ENCODE measurements at regions not wholly inside any gene's neighbourhood (a gene's known extent, or its start where the extent isn't known, plus 50 kb on each side); places are given as distances from the start of the nearest gene placed in this dataset.
A peak's percentile ranks its signal among the peaks of the same experiment; 100 is the strongest.

GRCh38 chr7:88647825-88648224 is 111.7 kb upstream of the ZNF804B start:
- Histone ChIP-seq H3K27me3 (no peaks in the 10 kb centered on the region), H3K27ac (no peak overlapping the region), H3K4me1 (no peaks in the 10 kb centered on the region), H3K4me3 (no peak overlapping the region), H3K36me3 (no peaks in the 10 kb centered on the region), H3K9me3 (no peaks in the 10 kb centered on the region)
- DNase-seq (no peak), FAIRE-seq (no peak), ATAC-seq (no peak)
- 58 to 62% methylated on average over 2 of the region's 2 CpGs for WGBS, 2 donors
- no peak for TF ChIP-seq CTCF (IDR thresholded peaks at IDR 0.05)
- intact Hi-C loops (cut with DNase I), result no loop called here

GRCh38 chr7:88638583-88638982 is 120.9 kb upstream of the ZNF804B start:
- intact Hi-C loops (cut with DNase I), result no loop called here
- 94% methylated on average over 6 of the region's 6 CpGs for WGBS, 2 donors
- ATAC-seq, result no peak
- no peak for FAIRE-seq
- no peak for DNase-seq
- Histone ChIP-seq H3K4me3 (no peak overlapping the region), H3K27me3 (no peaks in the 10 kb centered on the region), H3K27ac (no peak overlapping the region), H3K36me3 (no peaks in the 10 kb centered on the region), H3K4me1 (no peaks in the 10 kb centered on the region), H3K9me3 (no peaks in the 10 kb centered on the region)
- TF ChIP-seq CTCF (IDR thresholded peaks at IDR 0.05), result no peak

- H3K4me3 ChIP-seq, result no peak overlapping the region
- no peaks in the 10 kb centered on the region for H3K36me3 ChIP-seq
- intact Hi-C loops (cut with DNase I), result no loop called here
- no peaks in the 10 kb centered on the region for H3K4me1 ChIP-seq
- ATAC-seq (no peak), DNase-seq (no peak), FAIRE-seq (peak; percentile 95)
- H3K9me3 ChIP-seq, result no peaks in the 10 kb centered on the region
- H3K27ac ChIP-seq, result no peak overlapping the region
- H3K27me3 ChIP-seq, result no peaks in the 10 kb centered on the region
- no peak for TF ChIP-seq CTCF (IDR thresholded peaks at IDR 0.05)
Measured at GRCh38 chr7:88637795-88638194, 121.7 kb upstream of the ZNF804B start.

- DNase-seq, result no peak
- no peak for FAIRE-seq
- 85% methylated on average over 1 of the region's 1 CpG for WGBS, 2 donors
- H3K36me3 ChIP-seq, result no peaks in the 10 kb centered on the region
- H3K4me3 ChIP-seq, result no peak overlapping the region
- intact Hi-C loops (cut with DNase I), result no loop called here
- no peaks in the 10 kb centered on the region for H3K4me1 ChIP-seq
- no peak for TF ChIP-seq CTCF (IDR thresholded peaks at IDR 0.05)
- no peak for ATAC-seq
- H3K27me3 ChIP-seq, result no peaks in the 10 kb centered on the region
- no peak overlapping the region for H3K27ac ChIP-seq
- H3K9me3 ChIP-seq, result no peaks in the 10 kb centered on the region
Measured at GRCh38 chr7:88635149-88635548, 124.4 kb upstream of the ZNF804B start.

GRCh38 chr7:88629559-88629958 is 129.9 kb upstream of the ZNF804B start:
- H3K27me3 ChIP-seq, result no peaks in the 10 kb centered on the region
- no peak overlapping the region for H3K4me3 ChIP-seq
- intact Hi-C loops (cut with DNase I), result no loop called here
- H3K9me3 ChIP-seq, result no peaks in the 10 kb centered on the region
- 70 to 90% methylated on average over 1 of the region's 1 CpG for WGBS, 2 donors
- H3K36me3 ChIP-seq, result no peaks in the 10 kb centered on the region
- H3K4me1 ChIP-seq, result no peaks in the 10 kb centered on the region
- no peak for DNase-seq
- TF ChIP-seq CTCF (IDR thresholded peaks at IDR 0.05), result no peak
- FAIRE-seq, result no peak
- no peak overlapping the region for H3K27ac ChIP-seq
- ATAC-seq, result no peak
